HG02763 (cell line): ENCODE measurements at regions not wholly inside any gene's neighbourhood (a gene's known extent, or its start where the extent isn't known, plus 50 kb on each side); places are given as distances from the start of the nearest gene placed in this dataset.

ENCODE experiments used
- ATAC-seq: cut with Tn5 transposase; IDR thresholded peaks from one replicate; pipeline ENCODE4 v1.9.1; 2021; ENCODE audit warnings: mild to moderate bottlenecking, moderate library complexity; ENCODE audit not compliant: unreplicated experiment

DNA sequence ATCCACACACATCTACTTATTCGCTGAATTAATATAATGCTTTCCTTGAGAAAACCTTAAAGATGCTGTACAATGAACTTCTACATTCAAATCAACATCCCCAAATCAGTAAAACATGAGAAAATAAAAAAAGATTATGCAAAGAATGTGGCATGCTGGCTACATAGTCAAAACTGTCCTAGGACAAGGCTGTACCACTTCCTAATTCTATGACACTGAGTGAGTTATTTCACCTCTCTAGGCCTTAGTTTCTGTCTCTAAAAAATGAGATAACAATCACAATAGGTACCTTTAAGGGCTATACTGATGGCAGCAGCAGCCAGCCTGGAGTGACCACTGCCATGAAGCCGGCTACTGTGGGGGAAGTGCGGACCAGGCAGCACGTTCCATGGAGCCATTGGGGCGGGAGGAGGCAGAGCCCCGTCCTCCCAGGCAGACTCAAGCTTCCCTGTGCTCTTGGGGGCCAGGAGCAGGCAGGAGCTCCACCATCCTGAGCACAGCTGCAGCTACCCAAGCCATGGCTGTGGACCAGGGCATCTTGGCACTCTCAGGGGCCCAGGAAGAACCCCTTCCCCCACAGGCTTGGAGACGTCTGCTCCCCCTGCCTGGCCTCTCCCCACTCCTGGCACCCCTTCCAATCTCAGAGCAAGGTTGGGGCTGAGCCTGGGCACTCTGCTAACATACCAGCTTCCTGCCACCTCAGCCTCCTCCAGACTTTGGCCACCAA is 110.2 kb downstream of the ELAPOR2 start:
- peak; percentile 86 for ATAC-seq

- no peak for ATAC-seq
Observed at GRCh38 chr7:86947929-86948328, 111.5 kb downstream of the ELAPOR2 start.

DNA sequence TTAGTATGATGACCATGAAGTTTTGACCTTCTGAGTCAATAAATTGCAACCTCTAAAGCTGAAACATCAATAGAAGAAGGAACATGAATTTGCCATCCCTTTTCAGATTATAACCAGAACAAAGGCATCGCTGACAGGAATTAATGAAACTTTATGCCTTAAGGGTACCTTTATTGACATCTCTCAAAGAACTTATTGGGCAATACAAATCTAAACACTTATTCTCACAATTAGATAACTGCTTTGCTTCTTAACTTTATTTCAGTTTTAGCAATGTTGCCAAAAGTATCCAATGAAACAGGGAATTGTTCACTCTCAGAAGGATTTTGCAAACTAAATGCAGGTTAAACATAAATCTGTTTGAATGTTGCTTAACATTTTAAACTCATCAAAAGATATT is 116.0 kb downstream of the ELAPOR2 start:
- no peak for ATAC-seq

- ATAC-seq = no peak
Observed at GRCh38 chr7:86942995-86943394, 116.5 kb downstream of the ELAPOR2 start.

- ATAC-seq = no peak
Observed at GRCh38 chr7:86942081-86942480, 117.4 kb downstream of the ELAPOR2 start.

- peak; percentile 77 for ATAC-seq
Observed at GRCh38 chr7:86939197-86939814, 120.1 kb downstream of the ELAPOR2 start.

DNA sequence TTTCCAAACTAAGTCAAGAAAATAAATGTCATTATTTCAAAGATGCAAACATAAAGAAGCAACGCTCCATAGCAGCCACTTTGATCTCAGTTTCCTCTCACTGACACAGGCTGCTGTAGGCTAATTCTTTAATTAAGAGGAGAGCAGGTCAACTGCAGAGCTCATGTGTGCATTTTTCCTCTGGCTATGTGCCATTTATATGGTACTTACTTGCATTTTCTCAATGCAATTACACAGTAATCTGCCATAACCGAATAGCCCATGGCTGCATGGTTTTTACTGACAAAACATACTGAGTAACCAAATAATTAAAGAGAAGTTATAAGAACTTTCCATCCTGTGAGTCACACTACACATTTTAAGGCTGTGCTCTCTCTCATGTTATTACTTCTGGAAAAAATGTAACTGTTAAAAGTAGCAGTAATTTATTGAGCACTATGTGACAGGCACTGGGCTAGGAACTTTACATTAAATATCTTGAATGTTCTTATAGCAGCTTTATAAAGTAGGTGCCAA is 122.0 kb downstream of the ELAPOR2 start:
- ATAC-seq = no peak

DNA sequence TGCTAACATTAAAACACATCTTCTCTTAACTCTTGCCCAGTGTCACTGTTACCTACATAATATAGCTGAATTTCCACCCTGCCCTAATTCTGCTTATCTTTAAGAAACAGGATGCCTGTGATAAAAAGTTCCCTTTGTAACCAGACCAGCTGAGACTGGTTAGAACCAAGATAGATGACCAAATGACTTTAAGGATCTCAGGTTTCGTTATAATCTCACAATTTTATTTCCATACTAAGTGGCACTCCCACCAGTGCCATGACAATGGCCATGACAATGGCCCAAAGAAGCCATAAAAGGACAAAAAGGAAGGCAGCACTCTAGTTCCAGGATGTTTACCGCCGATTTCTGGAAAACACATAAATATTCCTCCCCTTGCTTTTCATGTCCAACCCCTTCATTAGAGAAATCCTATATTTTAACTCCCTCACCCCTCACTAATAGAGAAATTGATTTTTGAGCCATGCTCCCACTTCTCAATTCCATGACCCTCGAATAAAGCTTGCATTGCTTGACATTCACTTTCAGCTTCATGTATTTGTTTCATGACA is 126.1 kb downstream of the ELAPOR2 start:
- no peak for ATAC-seq

GRCh38 chr7:86932038-86932512 is 127.4 kb downstream of the ELAPOR2 start:
- no peak for ATAC-seq

DNA sequence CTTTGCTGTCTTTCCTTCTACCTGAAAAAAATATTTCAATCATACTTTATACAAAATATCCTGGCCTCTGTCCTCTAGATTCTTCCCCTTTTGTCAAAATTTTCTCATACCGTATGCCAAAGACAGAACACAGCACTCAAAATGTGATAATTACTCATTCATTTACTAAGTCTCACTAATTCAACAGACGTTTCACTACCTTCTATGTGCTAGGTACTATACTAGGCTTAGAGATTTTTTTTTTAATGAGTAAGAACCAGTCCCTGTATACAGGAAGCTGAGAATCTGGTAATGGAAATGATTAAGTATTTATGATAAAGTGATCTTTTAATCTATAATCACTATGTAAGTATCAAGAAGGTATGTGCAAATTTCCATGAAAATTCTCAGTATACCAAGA is 128.0 kb downstream of the ELAPOR2 start:
- ATAC-seq = no peak

DNA sequence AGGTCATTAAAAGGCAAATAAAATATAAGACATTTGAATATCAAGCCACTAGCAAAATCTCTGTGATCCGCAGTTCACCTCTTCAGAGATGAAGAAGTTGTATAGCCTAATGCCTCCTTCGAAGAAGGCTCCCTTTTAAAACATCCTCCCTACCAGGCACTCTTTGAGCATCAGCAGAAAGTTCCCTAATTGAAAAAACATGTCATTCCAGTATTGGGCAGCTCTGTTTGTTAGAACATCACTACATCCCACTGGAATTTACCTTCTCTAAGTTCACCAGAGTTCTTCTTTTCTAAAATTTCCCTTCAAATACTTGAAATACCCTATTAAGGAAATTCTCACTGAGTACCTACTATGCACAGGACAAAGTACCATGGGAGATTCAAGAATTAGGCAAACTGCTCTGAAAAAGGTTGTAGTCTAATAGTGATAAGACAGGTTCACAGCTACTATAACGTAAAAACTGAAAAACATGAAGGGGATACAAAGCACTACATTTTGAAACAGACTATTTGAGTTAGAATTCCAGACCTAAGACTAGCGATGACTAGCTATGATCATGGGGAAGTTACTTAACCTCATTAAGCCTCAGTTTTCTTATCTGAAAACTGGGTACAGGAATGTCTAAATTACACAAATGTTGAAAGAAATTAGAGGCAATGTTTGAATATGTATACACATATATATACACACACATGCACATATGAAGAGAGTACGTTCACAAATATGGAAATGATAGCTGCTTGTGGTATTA is 128.7 kb downstream of the ELAPOR2 start:
- ATAC-seq = no peak

DNA sequence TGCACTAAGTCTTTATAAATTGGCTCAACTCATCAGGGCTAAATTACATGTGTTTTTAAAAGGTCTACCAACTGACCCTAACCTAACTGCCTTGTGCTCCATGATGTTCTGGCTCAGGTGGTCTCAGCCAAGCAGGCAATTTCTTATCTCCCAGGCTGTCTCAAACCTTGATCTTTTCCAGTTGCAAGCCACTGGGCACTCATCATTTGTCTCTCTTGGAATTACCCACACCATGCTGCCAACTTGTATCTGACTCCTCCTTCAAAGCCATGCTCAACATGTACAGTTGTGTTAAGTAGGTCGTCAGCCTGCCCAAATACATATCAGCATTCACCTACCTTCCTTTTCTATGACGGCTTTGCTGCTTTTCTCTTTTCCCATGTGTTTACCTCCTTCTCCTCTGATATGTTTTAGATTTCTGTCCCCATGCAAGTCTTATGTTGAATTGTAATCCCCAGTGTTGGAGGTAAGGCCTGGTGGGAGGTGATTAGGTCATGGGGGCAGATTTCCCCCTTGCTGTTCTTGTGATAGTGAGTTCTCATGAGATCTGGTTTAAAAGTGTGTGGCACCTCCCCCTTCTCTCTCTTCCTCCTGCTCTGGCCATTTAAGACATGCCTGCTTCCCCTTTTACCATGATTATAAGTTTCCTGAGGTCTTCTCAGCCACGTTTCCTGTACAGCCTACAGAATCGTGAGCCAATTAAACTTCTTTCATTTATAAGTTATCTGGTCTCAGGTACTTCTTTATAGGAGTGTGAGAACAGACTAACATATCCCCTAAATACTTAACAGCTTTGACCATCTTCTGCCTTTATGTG is 130.0 kb downstream of the ELAPOR2 start:
- no peak for ATAC-seq

GRCh38 chr7:86928308-86928707 is 131.1 kb downstream of the ELAPOR2 start:
- no peak for ATAC-seq

GRCh38 chr7:86926732-86927131 is 132.7 kb downstream of the ELAPOR2 start:
- ATAC-seq = peak; percentile 53

GRCh38 chr7:86925221-86925620 is 134.2 kb downstream of the ELAPOR2 start:
- ATAC-seq = no peak

DNA sequence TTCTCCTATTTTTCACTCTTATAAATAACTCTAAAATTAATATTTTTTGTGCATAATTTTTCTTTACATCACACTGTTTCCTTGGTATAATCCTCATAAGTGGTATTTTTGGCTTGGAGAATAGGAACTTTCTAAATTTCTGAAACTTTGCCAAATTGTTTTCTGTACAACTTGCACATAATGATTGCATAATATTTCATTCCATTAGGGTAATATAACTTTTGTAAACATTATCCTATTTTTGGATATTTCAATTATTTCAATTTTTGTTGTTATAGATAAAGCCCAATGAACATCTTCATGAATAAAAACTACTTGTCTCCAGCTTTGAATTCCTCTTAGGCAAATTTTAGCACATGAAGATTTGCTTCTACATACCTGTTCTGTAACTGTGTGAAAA is 135.9 kb downstream of the ELAPOR2 start:
- no peak for ATAC-seq

- ATAC-seq = no peak
Observed at GRCh38 chr7:86920154-86920553, 139.3 kb downstream of the ELAPOR2 start.

DNA sequence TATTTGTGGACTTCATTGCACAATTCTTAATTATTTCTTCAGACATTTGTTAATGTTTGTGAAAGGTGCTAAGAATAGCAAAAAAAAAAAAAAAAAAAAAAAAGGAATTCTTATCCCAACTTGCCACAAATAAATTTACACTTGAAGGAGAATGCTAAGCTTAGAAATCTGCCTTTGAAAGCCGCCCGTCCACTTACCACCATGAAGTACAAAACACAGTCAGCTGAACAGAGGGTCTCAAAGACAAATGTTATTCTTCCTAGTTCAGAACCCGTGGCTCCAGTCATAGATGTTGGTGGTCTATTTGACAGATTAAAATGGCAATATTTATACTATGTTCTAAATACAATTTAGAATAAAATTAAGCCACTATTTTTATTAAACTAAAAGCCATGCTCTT is 141.2 kb downstream of the ELAPOR2 start:
- ATAC-seq = no peak

- no peak for ATAC-seq
Observed at GRCh38 chr7:86916277-86916825, 143.1 kb downstream of the ELAPOR2 start.

GRCh38 chr7:86914551-86914950 is 144.9 kb downstream of the ELAPOR2 start:
- ATAC-seq = no peak
